SK-N-SH treated with all-trans-retinoic acid at 6 μM for 48 hours (cell line): ENCODE measurements at regions not wholly inside any gene's neighbourhood (a gene's known extent, or its start where the extent isn't known, plus 50 kb on each side); places are given as distances from the start of the nearest gene placed in this dataset.
A peak's percentile ranks its signal among the peaks of the same experiment; 100 is the strongest.

Experiments used
- ATAC-seq: fragments of 200-7000 bp; cut with Tn5 transposase; 3 replicates; pipeline ENCODE4 v1.9.1; 2020; ENCODE audit warnings: mild to moderate bottlenecking, moderate library complexity
- ARNTL ChIP-seq: fragments of 450-650 bp; formaldehyde crosslinking; IDR thresholded peaks from 2 replicates; pipeline ENCODE4 v1.5.0; 2020; ENCODE audit warnings: low read depth, mild to moderate bottlenecking, moderate library complexity, borderline replicate concordance
- BACH2 ChIP-seq: fragments of 250-450 bp; sonication (Bioruptor Pico); IDR thresholded peaks from 2 replicates; pipeline ENCODE4 v1.9.0; 2021; ENCODE audit warnings: mild to moderate bottlenecking, borderline replicate concordance
- CSDC2 ChIP-seq: fragments of 250-450 bp; sonication (Bioruptor Pico); IDR thresholded peaks from 2 replicates; pipeline ENCODE4 v1.5.0; 2020; ENCODE audit warnings: mild to moderate bottlenecking, moderate library complexity
- GLIS3 ChIP-seq: fragments of 250-450 bp; sonication (Bioruptor Pico); IDR thresholded peaks from 2 replicates; pipeline ENCODE4 v1.5.0; 2020; ENCODE audit warnings: mild to moderate bottlenecking, moderate library complexity
- ISL1 ChIP-seq: fragments of 250-450 bp; sonication (Bioruptor Pico); IDR thresholded peaks from 2 replicates; pipeline ENCODE4 v2.1.2; 2022; ENCODE audit warnings: mild to moderate bottlenecking, moderate library complexity
- OSR1 ChIP-seq: fragments of 250-450 bp; sonication (Bioruptor Pico); IDR thresholded peaks from 2 replicates; pipeline ENCODE4 v1.8.0; 2022; ENCODE audit warnings: moderate library complexity, mild to moderate bottlenecking, inconsistent platforms
- PPARA ChIP-seq: fragments of 250-450 bp; sonication (Bioruptor Pico); IDR thresholded peaks from 2 replicates; pipeline ENCODE4 v1.5.0; 2020; ENCODE audit warnings: mild to moderate bottlenecking, borderline replicate concordance
- RARB ChIP-seq: fragments of 250-450 bp; sonication (Bioruptor Pico); IDR thresholded peaks from 2 replicates; pipeline ENCODE4 v1.8.0; 2021; ENCODE audit warnings: mild to moderate bottlenecking, moderate library complexity
- SNAI2 ChIP-seq: fragments of 250-450 bp; sonication (Bioruptor Pico); IDR thresholded peaks from 2 replicates; pipeline ENCODE4 v1.5.0; 2020; ENCODE audit warnings: mild to moderate bottlenecking, moderate library complexity
- TCF4 ChIP-seq: fragments of 250-450 bp; sonication (Bioruptor Pico); IDR thresholded peaks from 2 replicates; pipeline ENCODE4 v1.8.0; 2021; ENCODE audit warnings: mild to moderate bottlenecking, moderate library complexity, borderline replicate concordance
- TOX ChIP-seq: fragments of 250-450 bp; sonication (Bioruptor Pico); IDR thresholded peaks from 2 replicates; pipeline ENCODE4 v1.8.0; 2021; ENCODE audit warnings: mild to moderate bottlenecking, moderate library complexity, borderline replicate concordance
- ZC3H10 ChIP-seq: fragments of 250-450 bp; sonication (Bioruptor Pico); IDR thresholded peaks from 2 replicates; pipeline ENCODE4 v1.5.1; 2021; ENCODE audit warnings: mild to moderate bottlenecking, moderate library complexity
- ZFP3 ChIP-seq: fragments of 250-450 bp; sonication (Bioruptor Pico); IDR thresholded peaks from 2 replicates; pipeline ENCODE4 v1.5.0; 2020; ENCODE audit warnings: mild to moderate bottlenecking, moderate library complexity
- ZFP30 ChIP-seq: fragments of 450-650 bp; formaldehyde crosslinking; IDR thresholded peaks from 2 replicates; pipeline ENCODE4 v1.5.0; 2022; ENCODE audit warnings: mild to moderate bottlenecking, moderate library complexity
- ZNF565 ChIP-seq: fragments of 450-650 bp; formaldehyde crosslinking; conservative IDR thresholded peaks from 2 replicates; pipeline ENCODE4 v1.5.0; 2020; ENCODE audit warnings: low read depth, mild to moderate bottlenecking, moderate library complexity
- ZNF70 ChIP-seq: fragments of 450-650 bp; formaldehyde crosslinking; IDR thresholded peaks from 2 replicates; pipeline ENCODE4 v1.5.0; 2020; ENCODE audit warnings: mild to moderate bottlenecking, moderate library complexity
- ZNF8 ChIP-seq: fragments of 450-650 bp; formaldehyde crosslinking; IDR thresholded peaks from 2 replicates; pipeline ENCODE4 v1.5.0; 2020; ENCODE audit warnings: mild to moderate bottlenecking, moderate library complexity
- TF ChIP-seq, protein P1 (sequence below): fragments of 250-450 bp; sonication (Bioruptor Pico); IDR thresholded peaks from 2 replicates; pipeline ENCODE4 v1.5.1; 2021; ENCODE audit warnings: mild to moderate bottlenecking, moderate library complexity
- TF ChIP-seq, protein P2 (sequence below): fragments of 250-450 bp; sonication (Bioruptor Pico); IDR thresholded peaks from 2 replicates; pipeline ENCODE4 v1.5.1; 2020; ENCODE audit warnings: low read depth, mild to moderate bottlenecking, moderate library complexity
- TF ChIP-seq, protein P3 (sequence below): fragments of 250-450 bp; sonication (Bioruptor Pico); IDR thresholded peaks from 2 replicates; pipeline ENCODE4 v1.8.0; 2021; ENCODE audit warnings: low read depth, mild to moderate bottlenecking, moderate library complexity, borderline replicate concordance
- TF ChIP-seq, protein P4 (sequence below): fragments of 250-450 bp; sonication (Bioruptor Pico); IDR thresholded peaks from 2 replicates; pipeline ENCODE4 v1.5.0; 2020; ENCODE audit warnings: mild to moderate bottlenecking, moderate library complexity

DNA sequence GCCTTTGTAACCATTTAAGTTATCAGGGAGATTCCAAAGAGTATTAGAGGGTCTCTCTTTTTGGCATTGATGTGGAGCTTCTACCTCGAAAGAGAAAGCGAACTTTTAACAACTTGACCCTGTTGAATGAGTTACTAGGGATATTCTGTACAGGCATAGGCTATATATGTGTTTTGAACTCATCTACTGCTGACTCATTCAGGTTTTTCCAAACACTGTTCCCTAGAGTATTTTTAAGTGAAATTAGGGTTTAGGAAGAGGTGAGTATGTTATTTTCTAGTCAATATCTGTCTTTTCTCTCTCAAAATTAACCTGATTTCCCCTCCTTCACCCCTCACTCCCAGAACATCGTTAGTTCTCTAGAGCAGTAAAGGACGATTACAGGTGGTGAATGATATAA lies 228.1 kb upstream of the C2CD4B start:
- TF ChIP-seq, protein P1, sequence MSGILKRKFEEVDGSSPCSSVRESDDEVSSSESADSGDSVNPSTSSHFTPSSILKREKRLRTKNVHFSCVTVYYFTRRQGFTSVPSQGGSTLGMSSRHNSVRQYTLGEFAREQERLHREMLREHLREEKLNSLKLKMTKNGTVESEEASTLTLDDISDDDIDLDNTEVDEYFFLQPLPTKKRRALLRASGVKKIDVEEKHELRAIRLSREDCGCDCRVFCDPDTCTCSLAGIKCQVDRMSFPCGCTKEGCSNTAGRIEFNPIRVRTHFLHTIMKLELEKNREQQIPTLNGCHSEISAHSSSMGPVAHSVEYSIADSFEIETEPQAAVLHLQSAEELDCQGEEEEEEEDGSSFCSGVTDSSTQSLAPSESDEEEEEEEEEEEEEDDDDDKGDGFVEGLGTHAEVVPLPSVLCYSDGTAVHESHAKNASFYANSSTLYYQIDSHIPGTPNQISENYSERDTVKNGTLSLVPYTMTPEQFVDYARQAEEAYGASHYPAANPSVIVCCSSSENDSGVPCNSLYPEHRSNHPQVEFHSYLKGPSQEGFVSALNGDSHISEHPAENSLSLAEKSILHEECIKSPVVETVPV (CRISPR knock-in tag) = no peak
- TF ChIP-seq CSDC2 = no peak
- no peak for TF ChIP-seq BACH2
- TF ChIP-seq PPARA (CRISPR knock-in tag) = no peak
- ATAC-seq = no peak

DNA sequence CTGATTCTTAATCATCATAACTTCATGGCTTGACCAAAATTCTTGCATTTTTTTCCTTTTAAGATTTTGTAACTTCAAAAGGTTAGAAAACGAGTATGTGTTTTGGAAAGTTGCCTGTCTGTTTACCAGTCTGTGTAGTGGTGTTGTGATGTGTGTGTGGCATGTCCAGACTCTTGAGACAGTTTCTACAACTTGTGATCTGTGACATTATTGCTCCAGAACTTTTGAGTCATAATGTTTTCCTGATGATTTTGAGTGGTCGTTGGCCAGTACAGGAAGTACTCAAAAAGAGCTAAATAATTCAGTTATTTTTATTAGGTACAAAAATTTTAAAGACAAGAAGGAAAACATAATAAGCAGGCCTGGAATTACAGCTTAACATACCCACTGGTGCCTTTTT lies 229.0 kb upstream of the C2CD4B start:
- no peak for TF ChIP-seq TCF4
- TF ChIP-seq ZNF70 = no peak
- TF ChIP-seq RARB (CRISPR knock-in tag) = no peak
- no peak for TF ChIP-seq TOX
- TF ChIP-seq, protein P1 (CRISPR knock-in tag) = no peak
- TF ChIP-seq, protein P2, sequence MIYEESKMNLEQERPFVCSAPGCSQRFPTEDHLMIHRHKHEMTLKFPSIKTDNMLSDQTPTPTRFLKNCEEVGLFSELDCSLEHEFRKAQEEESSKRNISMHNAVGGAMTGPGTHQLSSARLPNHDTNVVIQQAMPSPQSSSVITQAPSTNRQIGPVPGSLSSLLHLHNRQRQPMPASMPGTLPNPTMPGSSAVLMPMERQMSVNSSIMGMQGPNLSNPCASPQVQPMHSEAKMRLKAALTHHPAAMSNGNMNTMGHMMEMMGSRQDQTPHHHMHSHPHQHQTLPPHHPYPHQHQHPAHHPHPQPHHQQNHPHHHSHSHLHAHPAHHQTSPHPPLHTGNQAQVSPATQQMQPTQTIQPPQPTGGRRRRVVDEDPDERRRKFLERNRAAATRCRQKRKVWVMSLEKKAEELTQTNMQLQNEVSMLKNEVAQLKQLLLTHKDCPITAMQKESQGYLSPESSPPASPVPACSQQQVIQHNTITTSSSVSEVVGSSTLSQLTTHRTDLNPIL (CRISPR knock-in tag) = no peak
- TF ChIP-seq ZFP30 (CRISPR knock-in tag) = no peak
- no peak for TF ChIP-seq ARNTL
- TF ChIP-seq ZFP3 (CRISPR knock-in tag) = no peak
- ATAC-seq = no peak

DNA sequence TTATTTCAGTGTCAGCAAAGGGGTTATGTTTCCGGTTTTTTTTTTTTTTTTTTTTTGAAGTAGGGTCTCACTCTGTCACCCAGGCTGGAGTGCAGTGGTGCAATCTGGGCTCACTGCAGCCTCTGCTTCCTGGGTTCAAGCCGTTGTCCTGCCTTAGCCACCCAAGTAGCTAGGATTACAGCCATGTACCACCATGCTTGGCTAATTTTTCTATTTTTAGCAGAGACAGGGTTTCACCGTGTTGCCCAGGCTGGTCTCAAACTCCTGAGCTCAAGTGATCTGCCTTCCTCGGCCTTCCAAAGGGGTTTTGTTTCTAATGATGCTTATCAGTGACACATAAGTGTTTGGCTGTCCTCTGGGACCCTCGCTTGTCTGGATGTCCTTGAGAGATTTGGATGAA lies 235.7 kb upstream of the C2CD4B start:
- no peak for ATAC-seq

DNA sequence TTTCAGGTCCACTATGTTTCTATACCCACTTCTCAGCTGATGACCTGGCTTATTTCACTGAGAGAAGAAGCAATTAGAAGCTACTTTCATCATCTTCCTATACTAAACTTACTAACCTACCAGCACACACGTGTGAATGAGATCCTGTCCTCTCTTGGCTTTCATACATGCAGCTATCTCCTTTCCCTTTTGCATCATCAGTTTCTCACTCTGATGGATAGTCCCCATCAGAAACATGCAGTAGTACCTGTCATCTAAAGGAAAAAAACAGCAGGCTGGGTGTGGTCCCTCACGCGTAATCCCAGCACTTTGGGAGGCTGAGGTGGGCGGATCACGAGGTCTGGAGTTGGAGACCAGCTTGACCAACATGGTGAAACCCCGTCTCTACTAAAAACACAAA lies 237.6 kb upstream of the C2CD4B start:
- no peak for TF ChIP-seq CSDC2
- no peak for ATAC-seq

More for the DNA sequence above, 235.7 kb upstream of the C2CD4B start:
- TF ChIP-seq BACH2 = no peak
- TF ChIP-seq, protein P2 (CRISPR knock-in tag) = no peak
- TF ChIP-seq ZNF8 (CRISPR knock-in tag) = no peak
- TF ChIP-seq RARB (CRISPR knock-in tag) = no peak
- no peak for TF ChIP-seq ZNF565 (CRISPR knock-in tag)
- TF ChIP-seq OSR1 (CRISPR knock-in tag) = no peak

DNA sequence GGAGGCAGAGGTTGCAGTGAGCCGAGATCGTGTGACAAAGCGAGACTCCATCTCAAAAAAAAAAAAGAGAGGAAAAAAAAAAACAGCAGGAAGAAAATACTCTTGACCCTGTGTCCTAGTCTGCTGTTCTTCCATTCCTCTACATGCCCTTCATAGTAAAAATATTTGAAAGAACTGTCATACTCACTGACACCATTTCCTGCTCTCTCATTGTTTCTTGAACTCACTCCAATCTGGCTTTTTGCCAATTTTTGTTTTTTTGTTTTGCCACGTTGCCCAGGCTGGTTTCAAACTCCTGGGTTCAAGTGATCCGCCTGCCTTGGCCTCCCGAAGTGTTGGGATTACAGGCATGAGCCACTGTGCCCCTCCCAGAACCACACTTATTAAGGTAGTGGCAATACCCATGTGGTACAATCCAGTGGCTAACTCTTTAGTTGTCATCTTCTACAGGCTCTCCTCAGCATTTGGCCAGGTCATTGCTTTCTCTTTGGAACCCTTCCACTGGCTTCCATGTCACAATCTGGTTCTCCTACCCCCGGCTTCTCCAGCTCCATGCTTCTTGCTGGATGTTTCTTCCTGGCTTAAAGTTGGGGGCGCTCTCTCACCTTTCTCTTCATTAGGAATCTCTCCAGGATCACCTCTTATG lies 238.2 kb upstream of the C2CD4B start:
- TF ChIP-seq ISL1 = no peak
- TF ChIP-seq GLIS3 (CRISPR knock-in tag) = no peak
- TF ChIP-seq ZFP30 (CRISPR knock-in tag) = no peak
- TF ChIP-seq, all 23 proteins: peak for 0
- peak; percentile 86 for ATAC-seq

DNA sequence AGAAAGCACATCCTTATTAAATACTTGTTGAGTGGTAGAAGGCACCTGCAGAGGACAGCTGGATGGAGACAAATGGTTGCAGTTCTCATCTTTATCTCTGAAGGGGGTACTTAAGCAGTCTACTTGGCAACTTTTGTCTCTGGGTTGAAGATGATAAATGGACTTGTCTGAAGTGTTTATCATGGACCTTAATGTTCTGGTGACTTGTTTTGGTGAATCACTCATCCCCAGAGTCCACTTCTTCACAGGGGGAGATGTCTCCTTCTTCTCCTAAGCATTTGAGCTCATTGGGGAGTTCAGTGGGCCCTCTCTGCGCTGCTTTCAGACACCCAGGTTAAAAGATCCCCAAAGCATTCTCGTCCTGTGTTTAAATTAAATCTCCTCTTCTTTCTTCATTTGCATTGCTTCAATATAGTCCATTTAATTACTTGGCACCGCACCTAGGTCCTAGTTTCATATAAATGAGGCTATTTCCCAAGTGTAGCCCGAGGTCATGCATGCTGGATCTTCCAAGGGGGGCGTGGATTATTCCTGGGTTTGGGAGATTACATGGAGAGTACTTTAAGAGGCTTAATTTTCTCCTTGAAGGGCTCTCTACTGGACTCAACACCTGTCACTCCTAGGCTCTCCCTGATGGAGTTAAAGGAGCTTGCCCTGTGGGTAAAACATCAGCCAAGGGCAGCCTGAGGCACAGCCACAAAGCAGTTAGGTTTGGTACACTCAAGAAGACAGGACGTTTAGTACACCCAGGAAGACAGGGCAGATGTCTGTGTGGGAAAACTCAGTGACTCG lies 239.3 kb upstream of the C2CD4B start:
- ATAC-seq = no peak
- TF ChIP-seq ZNF70 (no peak), ZC3H10 (CRISPR knock-in tag) (no peak), ISL1 (no peak), TCF4 (no peak), PPARA (CRISPR knock-in tag) (no peak), ARNTL (no peak), GLIS3 (CRISPR knock-in tag) (no peak), ZFP3 (CRISPR knock-in tag) (no peak), ZNF8 (CRISPR knock-in tag) (no peak), BACH2 (no peak), SNAI2 (CRISPR knock-in tag) (no peak), ZFP30 (CRISPR knock-in tag) (no peak), TOX (no peak)
- TF ChIP-seq, protein P3, sequence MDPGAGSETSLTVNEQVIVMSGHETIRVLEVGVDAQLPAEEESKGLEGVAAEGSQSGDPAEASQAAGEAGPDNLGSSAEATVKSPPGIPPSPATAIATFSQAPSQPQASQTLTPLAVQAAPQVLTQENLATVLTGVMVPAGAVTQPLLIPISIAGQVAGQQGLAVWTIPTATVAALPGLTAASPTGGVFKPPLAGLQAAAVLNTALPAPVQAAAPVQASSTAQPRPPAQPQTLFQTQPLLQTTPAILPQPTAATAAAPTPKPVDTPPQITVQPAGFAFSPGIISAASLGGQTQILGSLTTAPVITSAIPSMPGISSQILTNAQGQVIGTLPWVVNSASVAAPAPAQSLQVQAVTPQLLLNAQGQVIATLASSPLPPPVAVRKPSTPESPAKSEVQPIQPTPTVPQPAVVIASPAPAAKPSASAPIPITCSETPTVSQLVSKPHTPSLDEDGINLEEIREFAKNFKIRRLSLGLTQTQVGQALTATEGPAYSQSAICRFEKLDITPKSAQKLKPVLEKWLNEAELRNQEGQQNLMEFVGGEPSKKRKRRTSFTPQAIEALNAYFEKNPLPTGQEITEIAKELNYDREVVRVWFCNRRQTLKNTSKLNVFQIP (CRISPR knock-in tag) = no peak
- TF ChIP-seq, protein P4, sequence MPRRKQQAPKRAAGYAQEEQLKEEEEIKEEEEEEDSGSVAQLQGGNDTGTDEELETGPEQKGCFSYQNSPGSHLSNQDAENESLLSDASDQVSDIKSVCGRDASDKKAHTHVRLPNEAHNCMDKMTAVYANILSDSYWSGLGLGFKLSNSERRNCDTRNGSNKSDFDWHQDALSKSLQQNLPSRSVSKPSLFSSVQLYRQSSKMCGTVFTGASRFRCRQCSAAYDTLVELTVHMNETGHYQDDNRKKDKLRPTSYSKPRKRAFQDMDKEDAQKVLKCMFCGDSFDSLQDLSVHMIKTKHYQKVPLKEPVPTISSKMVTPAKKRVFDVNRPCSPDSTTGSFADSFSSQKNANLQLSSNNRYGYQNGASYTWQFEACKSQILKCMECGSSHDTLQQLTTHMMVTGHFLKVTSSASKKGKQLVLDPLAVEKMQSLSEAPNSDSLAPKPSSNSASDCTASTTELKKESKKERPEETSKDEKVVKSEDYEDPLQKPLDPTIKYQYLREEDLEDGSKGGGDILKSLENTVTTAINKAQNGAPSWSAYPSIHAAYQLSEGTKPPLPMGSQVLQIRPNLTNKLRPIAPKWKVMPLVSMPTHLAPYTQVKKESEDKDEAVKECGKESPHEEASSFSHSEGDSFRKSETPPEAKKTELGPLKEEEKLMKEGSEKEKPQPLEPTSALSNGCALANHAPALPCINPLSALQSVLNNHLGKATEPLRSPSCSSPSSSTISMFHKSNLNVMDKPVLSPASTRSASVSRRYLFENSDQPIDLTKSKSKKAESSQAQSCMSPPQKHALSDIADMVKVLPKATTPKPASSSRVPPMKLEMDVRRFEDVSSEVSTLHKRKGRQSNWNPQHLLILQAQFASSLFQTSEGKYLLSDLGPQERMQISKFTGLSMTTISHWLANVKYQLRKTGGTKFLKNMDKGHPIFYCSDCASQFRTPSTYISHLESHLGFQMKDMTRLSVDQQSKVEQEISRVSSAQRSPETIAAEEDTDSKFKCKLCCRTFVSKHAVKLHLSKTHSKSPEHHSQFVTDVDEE (CRISPR knock-in tag) = no peak
